AG10803 (cell line): ENCODE measurements at regions not wholly inside any gene's neighbourhood (a gene's known extent, or its start where the extent isn't known, plus 50 kb on each side); places are given as distances from the start of the nearest gene placed in this dataset.

Experiments used
- DNase-seq: peaks from one replicate; pipeline ENCODE4 v3.0.0; 2010; ENCODE audit warnings: low read depth
- H3K4me3 ChIP-seq: 2 replicates; pipeline ENCODE4 v1.5.1; 2011; ENCODE audit warnings: mild to moderate bottlenecking, low read length, control low read depth
- TF ChIP-seq, protein P1 (sequence below): conservative IDR thresholded peaks from 2 replicates; pipeline ENCODE4 v1.5.1; 2011; ENCODE audit warnings: mild to moderate bottlenecking, low read length, control low read depth, inconsistent platforms

DNA sequence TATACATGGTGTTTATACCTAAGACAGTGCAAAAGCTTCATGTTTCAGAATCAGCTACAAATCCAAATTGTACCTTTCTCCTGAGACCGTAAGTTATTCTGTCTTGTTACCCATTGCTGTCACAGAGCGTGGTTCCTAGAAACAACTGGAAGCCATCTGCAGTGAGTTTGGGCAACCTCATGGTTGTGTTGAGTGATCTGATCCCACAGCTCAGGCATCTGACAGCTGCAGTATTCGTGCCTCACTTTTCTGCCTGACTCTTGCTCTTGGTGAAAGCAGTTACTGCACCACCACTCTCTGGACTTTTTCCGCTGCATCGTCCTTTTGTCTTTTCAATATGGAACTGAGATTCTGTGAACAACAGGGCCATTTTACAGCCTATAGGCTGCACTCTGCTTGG is 752.6 kb downstream of the MAFB start:
- TF ChIP-seq, protein P1, sequence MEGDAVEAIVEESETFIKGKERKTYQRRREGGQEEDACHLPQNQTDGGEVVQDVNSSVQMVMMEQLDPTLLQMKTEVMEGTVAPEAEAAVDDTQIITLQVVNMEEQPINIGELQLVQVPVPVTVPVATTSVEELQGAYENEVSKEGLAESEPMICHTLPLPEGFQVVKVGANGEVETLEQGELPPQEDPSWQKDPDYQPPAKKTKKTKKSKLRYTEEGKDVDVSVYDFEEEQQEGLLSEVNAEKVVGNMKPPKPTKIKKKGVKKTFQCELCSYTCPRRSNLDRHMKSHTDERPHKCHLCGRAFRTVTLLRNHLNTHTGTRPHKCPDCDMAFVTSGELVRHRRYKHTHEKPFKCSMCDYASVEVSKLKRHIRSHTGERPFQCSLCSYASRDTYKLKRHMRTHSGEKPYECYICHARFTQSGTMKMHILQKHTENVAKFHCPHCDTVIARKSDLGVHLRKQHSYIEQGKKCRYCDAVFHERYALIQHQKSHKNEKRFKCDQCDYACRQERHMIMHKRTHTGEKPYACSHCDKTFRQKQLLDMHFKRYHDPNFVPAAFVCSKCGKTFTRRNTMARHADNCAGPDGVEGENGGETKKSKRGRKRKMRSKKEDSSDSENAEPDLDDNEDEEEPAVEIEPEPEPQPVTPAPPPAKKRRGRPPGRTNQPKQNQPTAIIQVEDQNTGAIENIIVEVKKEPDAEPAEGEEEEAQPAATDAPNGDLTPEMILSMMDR: no peak
- no peak overlapping the region for H3K4me3 ChIP-seq
- DNase-seq: no peak

- TF ChIP-seq, protein P1: no peak
- peak; percentile 18 for DNase-seq
- H3K4me3 ChIP-seq: no peak overlapping the region
Observed at GRCh38 chr20:39935901-39936300, 753.1 kb downstream of the MAFB start.

GRCh38 chr20:39916236-39916765 is 772.7 kb downstream of the MAFB start:
- TF ChIP-seq, protein P1: no peak
- H3K4me3 ChIP-seq: no peak overlapping the region
- DNase-seq: no peak

DNA sequence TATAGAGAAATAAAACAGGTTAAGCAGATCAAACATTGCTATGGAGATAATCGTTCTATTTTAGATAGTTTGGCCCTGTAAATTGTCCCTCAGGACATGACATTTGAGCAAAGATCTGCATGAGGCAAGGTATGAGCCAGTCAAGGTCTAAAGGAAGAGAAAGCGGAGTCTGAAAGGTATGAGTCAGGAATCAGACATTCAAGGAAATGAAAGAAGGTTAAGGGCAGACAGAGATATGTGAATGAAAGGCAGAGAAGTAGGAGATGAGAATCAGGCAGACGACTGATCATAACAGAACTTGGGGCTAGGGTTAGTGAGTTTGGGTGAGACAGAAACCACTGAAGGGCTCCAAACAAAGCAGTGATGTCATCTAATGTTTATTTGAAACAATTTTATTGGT is 775.8 kb downstream of the MAFB start:
- H3K4me3 ChIP-seq: no peak overlapping the region
- no peak for DNase-seq
- TF ChIP-seq, protein P1: no peak

GRCh38 chr20:39911497-39911896 is 777.5 kb downstream of the MAFB start:
- no peak overlapping the region for H3K4me3 ChIP-seq
- TF ChIP-seq, protein P1: no peak
- no peak for DNase-seq

DNA sequence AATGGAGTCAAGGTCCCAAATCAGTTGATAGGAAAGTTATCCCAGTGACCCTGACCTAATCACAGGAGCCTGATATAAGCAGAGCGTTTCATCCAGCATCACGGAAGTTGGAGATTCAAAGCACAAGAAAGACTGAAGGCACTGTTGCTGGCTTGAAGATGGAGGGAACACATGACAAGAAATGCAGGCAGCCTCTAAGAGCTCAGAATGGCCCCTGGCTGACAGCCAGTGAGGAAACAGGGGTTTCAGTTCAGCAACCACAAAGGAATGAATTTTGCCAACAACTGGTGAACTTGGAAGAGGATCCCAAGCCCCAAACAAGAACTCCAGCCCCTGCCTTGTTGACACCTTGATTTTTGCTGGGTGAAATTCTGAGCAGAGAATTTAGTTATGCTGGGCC is 778.5 kb downstream of the MAFB start:
- H3K4me3 ChIP-seq: no peak overlapping the region
- TF ChIP-seq, protein P1: no peak
- no peak for DNase-seq

DNA sequence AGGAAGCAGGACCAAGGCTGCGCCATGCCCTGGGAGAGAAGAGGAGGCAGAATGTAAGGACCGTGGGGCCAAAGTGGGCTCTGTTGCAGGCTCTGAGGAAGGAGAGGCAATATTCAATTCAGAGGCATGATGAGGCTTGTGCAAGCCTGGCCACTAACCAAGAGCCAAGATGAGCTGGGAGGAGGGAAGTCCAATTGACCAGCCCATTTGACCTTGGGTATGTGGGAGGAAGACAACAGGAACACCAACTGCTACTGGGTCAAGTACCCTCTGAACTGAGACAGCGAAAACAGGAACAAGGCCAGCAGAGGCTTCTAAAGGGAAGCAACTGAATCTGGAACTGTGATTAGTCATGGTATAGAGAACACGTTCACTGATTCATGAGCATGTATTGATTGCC is 779.6 kb downstream of the MAFB start:
- DNase-seq: no peak
- no peak overlapping the region for H3K4me3 ChIP-seq
- TF ChIP-seq, protein P1: no peak
